Esophagus muscularis mucosa (tissue), 4 donors: ENCODE measurements at regions not wholly inside any gene's neighbourhood (a gene's known extent, or its start where the extent isn't known, plus 50 kb on each side); places are given as distances from the start of the nearest gene placed in this dataset.

Source experiments
- DNase-seq: peaks from one replicate; pipeline ENCODE4 v3.0.0-alpha.2; 2017; ENCODE audit errors: extremely low spot score
- H3K27ac ChIP-seq, 4 donors: fragments of 200-600 bp; sonication (generic); replicated peaks in 1 of 4; 1 replicate in 3 of 4; 2 replicates in 1 of 4; pipeline ENCODE4 v1.5.1; 2016 to 2019; ENCODE audit warnings: mild to moderate bottlenecking in 1 of 4
- H3K27me3 ChIP-seq, 4 donors: fragments of 200-600 bp; sonication (generic); one replicate each; pipeline versions ENCODE4 v1.5.1 to v1.6.0; 2016 to 2019
- H3K36me3 ChIP-seq, 4 donors: fragments of 200-600 bp; sonication (generic); one replicate each; pipeline ENCODE4 v1.5.1; 2016 to 2019
- H3K4me1 ChIP-seq, 4 donors: fragments of 200-600 bp; sonication (generic); one replicate each; pipeline ENCODE4 v1.5.1; 2016 to 2019
- H3K4me3 ChIP-seq, 4 donors: fragments of 200-600 bp; sonication (generic); 1 replicate in 2 of 4; 2 replicates in 2 of 4; pipeline ENCODE4 v1.5.1; 2016 to 2019; ENCODE audit warnings: mild to moderate bottlenecking in 4 of 4, moderate library complexity in 1 of 4
- H3K9me3 ChIP-seq, 4 donors: fragments of 200-600 bp; sonication (generic); 1 replicate in 3 of 4; 2 replicates in 1 of 4; pipeline ENCODE4 v1.5.1; 2016 to 2019
- EP300 ChIP-seq: sonication (generic); formaldehyde crosslinking; IDR thresholded peaks from one replicate; pipeline ENCODE4 v1.6.1; 2017; ENCODE audit warnings: antibody characterized with exemption
- POLR2A ChIP-seq: fragments of 450-650 bp; IDR thresholded peaks from one replicate; pipeline ENCODE4 v1.6.1; 2017; ENCODE audit warnings: antibody characterized with exemption, moderate library complexity, mild to moderate bottlenecking, low read depth
- POLR2AphosphoS5 ChIP-seq, 2 donors: sonication (generic); formaldehyde crosslinking; IDR thresholded peaks; one replicate each; pipeline ENCODE4 v1.6.1; 2017; ENCODE audit warnings: antibody characterized with exemption in 2 of 2
- WGBS: methylation state at CpG from one replicate; pipeline ENCODE4 v1.1.5; 2018; 5-methylcytosine and 5-hydroxymethylcytosine counted together
- intact Hi-C: fragments of 100-400 bp; cut with DNase I; formaldehyde crosslinking; loops from one replicate; pipeline ENCODE4 v1.15.1; 2023
- TF ChIP-seq, protein P1 (sequence below), 3 experiments: fragments of 200-600 bp in 2 of 3; fragments of 450-650 bp in 1 of 3; sonication (generic) in 2 of 3; IDR thresholded peaks; one replicate each; pipeline ENCODE4 v1.5.1; 2017 to 2019; ENCODE audit warnings: antibody characterized with exemption in 3 of 3, mild to moderate bottlenecking in 2 of 3, moderate library complexity in 1 of 3

DNA sequence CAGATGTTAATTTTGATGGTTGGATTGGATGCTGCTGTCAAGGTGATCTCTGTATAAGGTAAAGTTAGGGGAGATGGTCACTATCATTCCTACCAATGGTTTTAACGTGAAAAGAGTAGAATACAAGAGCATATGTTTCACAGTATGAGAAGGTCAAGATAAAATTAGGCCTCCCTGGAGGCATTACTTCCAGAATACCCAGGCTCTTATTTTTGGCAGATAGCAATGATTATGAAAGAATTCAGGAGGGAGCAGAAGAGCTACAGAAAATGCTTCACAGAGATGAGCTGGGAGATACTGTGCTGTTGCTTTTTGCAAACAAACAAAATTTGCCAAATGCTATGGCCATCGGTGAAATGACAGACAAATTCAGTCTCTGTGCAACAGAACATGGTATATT, 547.5 kb upstream of the SPRY2 start:
- 88% methylated on average over 2 of the region's 2 CpGs for WGBS
- H3K9me3 ChIP-seq = no peaks in the 10 kb centered on the region
- H3K27me3 ChIP-seq = no peaks in the 10 kb centered on the region
- TF ChIP-seq POLR2AphosphoS5 (IDR thresholded peaks at IDR 0.05) (no peak), POLR2A (no peak), EP300 (no peak)
- TF ChIP-seq, protein P1, sequence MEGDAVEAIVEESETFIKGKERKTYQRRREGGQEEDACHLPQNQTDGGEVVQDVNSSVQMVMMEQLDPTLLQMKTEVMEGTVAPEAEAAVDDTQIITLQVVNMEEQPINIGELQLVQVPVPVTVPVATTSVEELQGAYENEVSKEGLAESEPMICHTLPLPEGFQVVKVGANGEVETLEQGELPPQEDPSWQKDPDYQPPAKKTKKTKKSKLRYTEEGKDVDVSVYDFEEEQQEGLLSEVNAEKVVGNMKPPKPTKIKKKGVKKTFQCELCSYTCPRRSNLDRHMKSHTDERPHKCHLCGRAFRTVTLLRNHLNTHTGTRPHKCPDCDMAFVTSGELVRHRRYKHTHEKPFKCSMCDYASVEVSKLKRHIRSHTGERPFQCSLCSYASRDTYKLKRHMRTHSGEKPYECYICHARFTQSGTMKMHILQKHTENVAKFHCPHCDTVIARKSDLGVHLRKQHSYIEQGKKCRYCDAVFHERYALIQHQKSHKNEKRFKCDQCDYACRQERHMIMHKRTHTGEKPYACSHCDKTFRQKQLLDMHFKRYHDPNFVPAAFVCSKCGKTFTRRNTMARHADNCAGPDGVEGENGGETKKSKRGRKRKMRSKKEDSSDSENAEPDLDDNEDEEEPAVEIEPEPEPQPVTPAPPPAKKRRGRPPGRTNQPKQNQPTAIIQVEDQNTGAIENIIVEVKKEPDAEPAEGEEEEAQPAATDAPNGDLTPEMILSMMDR (IDR thresholded peaks at IDR 0.05) = no peak
- H3K27ac ChIP-seq = no peak overlapping the region
- DNase-seq = no peak
- no peaks in the 10 kb centered on the region for H3K4me1 ChIP-seq
- H3K36me3 ChIP-seq = no peaks in the 10 kb centered on the region
- H3K4me3 ChIP-seq = no peak overlapping the region
- intact Hi-C loops = no loop called here

GRCh38 chr13:80884056-80884785, 543.3 kb upstream of the SPRY2 start:
- no peak for DNase-seq
- H3K27ac ChIP-seq = no peak overlapping the region
- no peaks in the 10 kb centered on the region for H3K4me1 ChIP-seq
- no peaks in the 10 kb centered on the region for H3K27me3 ChIP-seq
- H3K4me3 ChIP-seq = no peak overlapping the region
- H3K36me3 ChIP-seq = no peaks in the 10 kb centered on the region
- 50% methylated on average over 1 of the region's 1 CpG for WGBS
- H3K9me3 ChIP-seq = no peaks in the 10 kb centered on the region
- intact Hi-C loops = no loop called here
- TF ChIP-seq POLR2A (no peak), EP300 (no peak), POLR2AphosphoS5 (IDR thresholded peaks at IDR 0.05) (no peak)
- TF ChIP-seq, protein P1 (IDR thresholded peaks at IDR 0.05) = no peak

- intact Hi-C loops = no loop called here
- Histone ChIP-seq H3K36me3 (no peaks in the 10 kb centered on the region), H3K27me3 (no peaks in the 10 kb centered on the region), H3K4me3 (no peak overlapping the region), H3K4me1 (no peaks in the 10 kb centered on the region), H3K9me3 (no peaks in the 10 kb centered on the region), H3K27ac (no peak overlapping the region)
- DNase-seq = no peak
- TF ChIP-seq, protein P1 (IDR thresholded peaks at IDR 0.05) = no peak
- TF ChIP-seq EP300 = no peak
Observed at GRCh38 chr13:80883545-80883944, 542.6 kb upstream of the SPRY2 start.

DNA sequence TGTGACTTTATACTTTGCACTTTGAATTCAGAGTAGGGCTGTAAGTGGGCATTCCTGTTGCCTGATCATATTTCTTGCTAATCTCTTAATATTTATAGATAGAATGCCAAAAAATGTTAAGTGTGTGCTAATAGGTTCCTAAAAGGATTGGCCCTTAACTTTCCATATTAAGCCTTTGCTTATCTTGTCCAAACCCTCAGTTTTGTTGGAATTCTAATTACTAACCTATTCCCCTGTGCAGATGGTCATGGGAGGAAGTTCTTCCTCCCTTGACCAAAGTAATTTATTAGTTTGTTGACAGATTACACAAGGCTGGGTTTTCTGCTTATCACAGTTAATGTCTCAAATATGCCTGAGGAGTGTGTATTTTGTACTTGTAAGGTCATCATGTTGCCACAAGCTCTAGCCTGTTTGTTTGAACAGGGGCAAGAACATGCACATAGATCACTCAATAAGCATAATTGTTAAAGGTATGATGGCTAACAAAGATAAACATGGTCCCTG, 541.1 kb upstream of the SPRY2 start:
- no peak for DNase-seq
- TF ChIP-seq POLR2AphosphoS5 (IDR thresholded peaks at IDR 0.05) (no peak), POLR2A (no peak), EP300 (no peak)
- TF ChIP-seq, protein P1 (IDR thresholded peaks at IDR 0.05) = no peak
- H3K27ac ChIP-seq = no peak overlapping the region
- H3K4me3 ChIP-seq = no peak overlapping the region
- no peaks in the 10 kb centered on the region for H3K9me3 ChIP-seq
- intact Hi-C loops = no loop called here
- no peaks in the 10 kb centered on the region for H3K27me3 ChIP-seq
- no peaks in the 10 kb centered on the region for H3K36me3 ChIP-seq
- H3K4me1 ChIP-seq = no peaks in the 10 kb centered on the region

DNA sequence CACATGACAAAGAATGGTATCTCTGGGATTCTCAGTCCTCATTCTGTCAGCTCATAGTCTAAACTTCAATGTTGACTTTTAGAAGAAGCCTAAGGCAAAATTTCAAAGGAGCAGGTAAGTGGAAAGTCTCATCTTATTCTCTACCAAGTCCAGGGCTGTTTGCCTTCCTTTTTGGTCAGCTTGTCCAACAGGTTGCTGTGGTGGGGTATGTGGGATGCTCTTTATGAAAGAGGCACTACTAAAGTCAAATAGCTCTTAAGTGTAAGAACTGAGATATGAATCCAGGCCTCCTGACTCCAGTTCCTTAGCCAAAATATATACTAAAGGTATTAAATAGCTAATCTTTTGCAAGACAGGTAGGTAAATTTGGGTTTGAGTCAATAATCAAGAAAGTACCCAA, 540.6 kb upstream of the SPRY2 start:
- Histone ChIP-seq H3K27me3 (no peaks in the 10 kb centered on the region), H3K27ac (no peak overlapping the region), H3K9me3 (no peaks in the 10 kb centered on the region), H3K36me3 (no peaks in the 10 kb centered on the region), H3K4me1 (no peaks in the 10 kb centered on the region), H3K4me3 (no peak overlapping the region)
- TF ChIP-seq POLR2A (no peak), POLR2AphosphoS5 (IDR thresholded peaks at IDR 0.05) (no peak), EP300 (no peak)
- TF ChIP-seq, protein P1 (IDR thresholded peaks at IDR 0.05) = no peak
- intact Hi-C loops = no loop called here
- DNase-seq = no peak
